ENCODE measurements at regions not wholly inside any gene's neighbourhood (a gene's known extent, or its start where the extent isn't known, plus 50 kb on each side); places are given as distances from the start of the nearest gene placed in this dataset.

- H3K4me1 ChIP-seq, result peaks cover 10% of the 10 kb centered on the region
- H4K20me1 ChIP-seq (ENCODE audit: low read depth), result no peaks in the 10 kb centered on the region
- no peaks in the 10 kb centered on the region for H3K36me3 Mint-ChIP-seq
- peaks cover 5% of the 10 kb centered on the region for H3F3A ChIP-seq (ENCODE audit: low read depth)
- no peaks in the 10 kb centered on the region for H3K79me2 ChIP-seq (ENCODE audit: low read depth)
- no peak overlapping the region for H3K4me3 Mint-ChIP-seq
- H3K27ac ChIP-seq, result no peak overlapping the region
- peaks cover 16% of the 10 kb centered on the region for H3K27me3 Mint-ChIP-seq (ENCODE audit: insufficient read depth, low read depth)
- no peaks in the 10 kb centered on the region for H3K27me3 ChIP-seq
- H3K36me3 ChIP-seq, result no peaks in the 10 kb centered on the region
- no peak overlapping the region for H2AFZ ChIP-seq (replicated peaks)
- TF ChIP-seq CTCF (IDR thresholded peaks at IDR 0.05), result no peak
- no peak for TF ChIP-seq EZH2 (IDR thresholded peaks at IDR 0.05)
- no peak for TF ChIP-seq EZH2phosphoT487 (IDR thresholded peaks at IDR 0.05)
- DNase-seq (ENCODE audit: low spot score), result no peak
- no peak overlapping the region for H3K27ac Mint-ChIP-seq
- no peaks in the 10 kb centered on the region for H3K9me3 ChIP-seq (ENCODE audit: low read depth)
- H3K9ac ChIP-seq, result no peak overlapping the region
- peaks cover 25% of the 10 kb centered on the region for H3K4me1 Mint-ChIP-seq
- H3K4me3 ChIP-seq, result no peak overlapping the region
- peaks cover 28% of the 10 kb centered on the region for H3K9me3 Mint-ChIP-seq
- H3K4me2 ChIP-seq, result no peak overlapping the region
Observed at GRCh38 chr22:44608597-44609399, 93.2 kb upstream of the PRR5 start.

- H3K4me3 ChIP-seq, result no peak overlapping the region
Observed at GRCh38 chr22:44606126-44606525, 95.9 kb upstream of the PRR5 start.

GRCh38 chr22:44605486-44605885 is 96.5 kb upstream of the PRR5 start:
- DNase-seq (ENCODE audit: low spot score), result no peak
- H3K4me1 ChIP-seq, result peaks cover 10% of the 10 kb centered on the region
- peak overlapping the region; percentile 59 for H3K27ac Mint-ChIP-seq
- no peak overlapping the region for H3K27ac ChIP-seq
- no peaks in the 10 kb centered on the region for H3K27me3 ChIP-seq
- H3K36me3 ChIP-seq, result no peaks in the 10 kb centered on the region
- H3K79me2 ChIP-seq (ENCODE audit: low read depth), result no peaks in the 10 kb centered on the region
- no peak overlapping the region for H3K4me3 Mint-ChIP-seq
- no peak overlapping the region for H3K4me3 ChIP-seq
- peaks cover 10% of the 10 kb centered on the region for H3K9me3 Mint-ChIP-seq
- peaks cover 15% of the 10 kb centered on the region for H3K27me3 Mint-ChIP-seq (ENCODE audit: insufficient read depth, low read depth)
- no peak for TF ChIP-seq EZH2 (IDR thresholded peaks at IDR 0.05)
- TF ChIP-seq EZH2phosphoT487 (IDR thresholded peaks at IDR 0.05), result no peak
- no peak for TF ChIP-seq CTCF (IDR thresholded peaks at IDR 0.05)
- H3K9me3 ChIP-seq (ENCODE audit: low read depth), result no peaks in the 10 kb centered on the region
- H3K4me2 ChIP-seq, result peak overlapping the region; percentile 2
- H3F3A ChIP-seq (ENCODE audit: low read depth), result peaks cover 7% of the 10 kb centered on the region
- no peaks in the 10 kb centered on the region for H3K36me3 Mint-ChIP-seq
- no peak overlapping the region for H3K9ac ChIP-seq
- H3K4me1 Mint-ChIP-seq, result peaks cover 37% of the 10 kb centered on the region
- no peak overlapping the region for H2AFZ ChIP-seq (replicated peaks)
- H4K20me1 ChIP-seq (ENCODE audit: low read depth), result no peaks in the 10 kb centered on the region

More at GRCh38 chr22:44606126-44606525, 95.9 kb upstream of the PRR5 start:
- Histone ChIP-seq H3K4me2 (no peak overlapping the region), H3K79me2 (ENCODE audit: low read depth) (no peaks in the 10 kb centered on the region), H3K27me3 (no peaks in the 10 kb centered on the region), H3K4me1 (peaks cover 10% of the 10 kb centered on the region), H4K20me1 (ENCODE audit: low read depth) (no peaks in the 10 kb centered on the region), H3K27ac (no peak overlapping the region), H3K9ac (no peak overlapping the region), H3F3A (ENCODE audit: low read depth) (peaks cover 7% of the 10 kb centered on the region), H3K36me3 (no peaks in the 10 kb centered on the region), H3K9me3 (ENCODE audit: low read depth) (no peaks in the 10 kb centered on the region), H2AFZ (replicated peaks) (no peak overlapping the region)
- H3K36me3 Mint-ChIP-seq, result no peaks in the 10 kb centered on the region
- TF ChIP-seq EZH2 (IDR thresholded peaks at IDR 0.05) (no peak), EZH2phosphoT487 (IDR thresholded peaks at IDR 0.05) (no peak), CTCF (IDR thresholded peaks at IDR 0.05) (no peak)
- no peak for DNase-seq (ENCODE audit: low spot score)
- peaks cover 34% of the 10 kb centered on the region for H3K4me1 Mint-ChIP-seq
- peak overlapping the region; percentile 42 for H3K27ac Mint-ChIP-seq
- no peak overlapping the region for H3K4me3 Mint-ChIP-seq
- H3K9me3 Mint-ChIP-seq, result peaks cover 11% of the 10 kb centered on the region
- H3K27me3 Mint-ChIP-seq (ENCODE audit: insufficient read depth, low read depth), result peaks cover 19% of the 10 kb centered on the region
